GM19324 (cell line): ENCODE measurements at regions not wholly inside any gene's neighbourhood (a gene's known extent, or its start where the extent isn't known, plus 50 kb on each side); places are given as distances from the start of the nearest gene placed in this dataset.
"Not testable (repeated sequence)": the region's sequence is repeated elsewhere in the genome, so short reads cannot be mapped to it uniquely, and the experiment has no call there.

Source experiments
- ATAC-seq: cut with Tn5 transposase; IDR thresholded peaks from one replicate; pipeline ENCODE4 v1.9.1; 2021; ENCODE audit warnings: mild to moderate bottlenecking, moderate library complexity; ENCODE audit not compliant: unreplicated experiment, low FRiP score

DNA sequence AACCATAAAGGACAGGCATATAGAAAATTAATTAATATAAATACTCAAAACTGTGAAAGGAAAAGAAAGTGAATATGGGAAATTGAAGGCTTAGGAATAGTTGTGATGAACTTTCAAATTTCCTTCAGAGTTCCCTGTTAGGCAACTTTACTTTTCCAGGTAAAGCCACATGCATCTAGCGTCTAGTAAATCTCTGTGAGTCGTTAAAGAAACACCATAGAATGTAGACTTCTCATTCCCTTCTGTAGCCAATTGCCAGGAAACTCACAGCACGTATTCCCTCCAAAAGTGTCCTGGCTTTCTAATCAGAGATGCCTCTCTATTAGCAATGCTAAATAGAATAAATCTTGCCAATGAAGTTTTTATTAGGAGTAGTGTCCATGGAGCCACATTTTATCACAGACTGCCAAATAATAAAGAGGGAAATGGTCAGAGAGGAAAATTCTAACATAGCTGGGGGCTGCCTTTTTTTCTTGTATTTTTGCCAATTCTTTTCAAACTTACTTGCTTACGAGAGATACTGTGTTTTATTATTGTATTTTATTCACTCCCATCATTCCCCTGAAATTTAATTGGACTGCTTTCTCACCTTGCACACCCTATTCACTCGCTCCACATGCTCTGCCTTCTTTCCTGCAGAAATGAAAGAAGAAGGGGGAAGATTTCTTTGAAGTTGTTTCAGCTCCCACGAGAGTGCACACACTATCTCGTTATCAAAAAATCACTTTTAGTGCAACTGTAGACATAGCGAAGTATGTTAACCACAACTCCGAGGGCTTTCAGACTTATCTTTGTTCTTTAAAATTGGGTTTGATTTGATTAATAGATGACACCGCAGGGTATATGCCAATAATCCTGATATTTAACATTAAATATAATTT lies 439.0 kb downstream of the CSNK1G3 start:
- no peak for ATAC-seq

DNA sequence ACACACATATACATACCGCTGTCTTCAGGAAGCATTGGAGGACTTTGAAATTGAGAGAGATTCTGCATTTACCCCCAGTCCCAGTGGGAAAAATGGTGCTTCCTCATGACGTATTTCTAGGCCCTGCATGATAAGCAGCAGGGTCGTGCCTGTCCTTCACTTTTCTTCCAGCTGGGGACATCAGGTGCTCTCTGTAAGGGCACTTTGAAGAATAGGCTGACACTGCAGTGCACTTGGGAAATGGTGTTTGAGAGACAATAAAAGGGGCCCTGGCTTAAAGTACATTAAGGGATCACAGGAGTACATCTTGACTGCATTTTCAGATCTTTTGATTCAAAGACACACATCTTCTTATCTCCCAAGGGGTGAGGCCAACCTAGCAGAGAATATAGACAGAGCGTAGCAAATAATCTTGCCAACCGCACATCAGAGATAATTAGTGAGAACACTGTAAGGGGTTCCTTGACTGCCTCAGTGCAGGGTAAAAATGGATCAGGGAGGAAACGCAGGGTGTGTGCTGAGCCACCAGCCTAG lies 437.9 kb downstream of the CSNK1G3 start:
- no peak for ATAC-seq

DNA sequence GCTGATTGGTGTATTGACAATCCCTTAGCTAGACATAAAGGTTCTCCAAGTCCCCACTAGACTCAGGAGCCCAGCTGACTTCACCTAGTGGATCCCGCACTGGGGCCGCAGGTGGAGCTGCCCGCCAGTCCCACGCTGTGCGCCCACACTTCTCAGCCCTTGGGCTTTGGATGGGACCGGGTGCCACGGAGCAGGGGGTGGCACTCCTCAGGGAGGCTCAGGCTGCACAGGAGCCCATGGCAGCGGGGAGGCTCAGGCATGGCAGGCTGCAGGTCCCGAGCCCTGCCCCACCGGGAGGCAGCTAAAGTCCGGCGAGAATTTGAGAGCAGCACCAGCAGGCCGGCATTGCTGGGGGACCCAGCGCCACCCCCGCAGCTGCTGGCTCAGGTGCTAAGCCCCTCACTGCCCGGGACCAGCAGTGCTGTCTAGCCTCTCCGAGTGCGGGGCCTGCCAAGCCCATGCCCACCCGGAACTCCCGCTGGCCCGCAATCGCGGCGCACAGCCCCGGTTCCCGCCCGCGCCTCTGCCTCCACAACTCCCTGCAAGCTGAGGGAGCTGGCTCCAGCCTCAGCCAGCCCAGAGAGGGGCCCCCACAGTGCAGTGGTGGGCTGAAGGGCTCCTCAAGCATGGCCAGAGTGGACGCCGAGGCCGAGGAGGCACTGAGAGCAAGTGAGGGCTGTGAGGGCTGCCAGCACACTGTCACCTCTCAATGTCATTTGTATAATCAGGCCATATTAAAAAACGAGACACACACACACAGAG lies 437.2 kb downstream of the CSNK1G3 start:
- no peak for ATAC-seq

DNA sequence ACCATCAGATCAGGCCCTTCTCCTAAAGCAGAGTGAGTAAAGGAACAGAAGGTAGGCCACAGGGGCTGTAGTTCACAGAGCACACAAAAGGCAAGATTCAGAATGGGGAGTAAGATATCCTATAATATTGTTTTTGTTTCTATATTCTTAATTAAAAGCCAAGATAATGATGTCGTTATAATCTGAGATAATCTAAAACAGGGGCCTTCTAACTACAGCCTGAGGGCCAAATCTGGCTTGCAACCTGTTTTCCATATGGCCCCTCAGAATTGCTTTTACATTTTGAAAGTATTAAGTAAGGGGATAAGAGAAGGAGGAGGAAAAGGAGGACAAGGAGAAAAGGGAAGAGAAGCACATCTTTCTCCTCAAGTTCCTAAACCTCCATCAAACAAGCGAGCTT lies 435.8 kb downstream of the CSNK1G3 start:
- no peak for ATAC-seq

DNA sequence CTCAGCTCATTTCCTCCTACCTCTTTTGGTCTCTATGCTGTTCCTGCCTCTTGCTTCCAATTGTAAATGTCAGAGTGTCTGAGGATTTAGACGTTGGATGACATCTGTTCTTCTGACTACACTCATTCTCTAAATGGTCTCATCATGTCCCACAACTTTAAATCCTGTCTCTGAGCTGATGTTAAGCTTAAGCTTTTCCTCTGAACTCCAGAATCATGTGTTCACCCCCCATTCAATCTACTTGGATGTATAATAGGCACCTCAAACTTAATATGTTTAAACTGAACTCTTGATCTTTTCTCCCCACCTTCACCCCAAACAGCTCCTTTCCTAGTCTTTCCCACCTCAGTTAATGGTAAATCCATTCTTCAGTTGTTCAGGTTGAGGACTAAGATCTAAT lies 433.6 kb downstream of the CSNK1G3 start:
- ATAC-seq: no peak

DNA sequence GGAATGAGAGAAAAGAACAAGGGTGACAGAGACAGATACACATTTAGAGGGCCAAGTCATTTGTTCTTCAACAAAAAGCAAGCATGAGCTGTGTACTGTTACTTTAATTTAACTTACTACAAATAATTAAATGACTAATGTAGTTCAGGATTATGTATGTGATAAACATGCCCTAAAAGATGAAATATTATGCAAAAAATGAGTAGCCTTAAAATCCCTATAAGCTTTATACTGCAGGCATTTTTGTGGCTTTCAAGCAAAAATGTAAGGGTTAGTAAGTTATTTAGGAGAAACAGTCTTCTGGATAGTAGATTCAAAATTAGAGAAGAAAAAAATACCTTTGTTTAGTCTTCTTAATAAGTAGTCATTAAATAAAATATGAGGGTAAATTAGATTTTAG lies 431.2 kb downstream of the CSNK1G3 start:
- ATAC-seq: no peak

DNA sequence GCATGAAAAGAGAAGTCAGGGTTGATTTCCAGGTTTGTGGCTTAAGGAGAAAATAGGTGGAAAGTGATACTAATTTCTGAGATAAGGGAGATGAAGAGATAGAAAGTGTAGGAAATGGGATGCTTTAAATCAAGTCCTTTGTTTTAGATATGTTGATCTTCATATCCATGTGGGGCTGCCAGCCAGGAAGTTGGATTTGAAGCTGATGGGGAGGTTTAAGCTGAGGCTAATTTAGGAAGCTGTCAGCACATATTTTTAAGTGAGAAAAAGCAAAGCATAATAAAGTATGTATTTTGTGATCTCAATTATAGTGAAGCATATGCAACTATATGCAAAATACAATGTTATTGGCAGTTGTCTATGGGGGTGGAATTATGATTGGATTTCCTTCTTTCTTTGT lies 428.4 kb downstream of the CSNK1G3 start:
- no peak for ATAC-seq

DNA sequence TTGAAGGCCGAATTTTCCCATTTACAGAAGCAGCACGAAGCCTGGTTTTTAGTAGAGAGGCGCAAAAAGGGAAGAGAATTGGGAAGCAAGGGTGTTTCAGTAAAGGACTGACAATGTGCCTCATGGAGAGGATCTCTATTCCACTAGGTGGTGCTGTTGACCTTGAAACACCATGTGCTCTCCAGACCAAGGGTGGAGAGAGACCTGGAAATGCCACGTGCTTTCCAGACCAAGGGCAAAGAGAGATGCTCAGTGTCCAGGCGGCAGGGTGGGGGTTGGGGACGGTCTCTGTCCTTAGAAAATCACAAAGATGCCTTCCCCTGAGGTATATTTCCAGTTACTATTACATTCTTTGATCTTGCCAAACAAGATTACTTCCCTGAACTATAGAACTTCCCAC lies 425.3 kb downstream of the CSNK1G3 start:
- no peak for ATAC-seq

DNA sequence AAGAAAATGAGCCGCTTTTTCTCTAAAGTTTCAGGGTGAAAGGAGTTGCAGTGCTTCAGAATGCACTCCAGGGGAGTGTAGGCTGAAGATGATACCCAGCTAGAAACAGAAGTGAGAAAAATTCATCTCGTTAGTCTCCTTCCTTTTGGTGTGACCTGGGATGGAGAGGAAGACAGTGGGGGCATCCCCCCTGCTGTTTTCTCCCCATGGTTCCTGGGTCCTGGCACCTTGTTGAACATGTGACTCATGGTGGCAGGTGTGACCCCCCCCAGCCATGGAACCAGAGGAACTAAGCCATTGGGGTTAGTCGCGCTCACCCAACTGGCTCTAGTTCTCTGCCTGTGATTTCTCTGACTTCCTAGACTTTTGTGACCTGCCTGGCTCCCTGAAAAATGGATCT lies 424.6 kb downstream of the CSNK1G3 start:
- no peak for ATAC-seq

DNA sequence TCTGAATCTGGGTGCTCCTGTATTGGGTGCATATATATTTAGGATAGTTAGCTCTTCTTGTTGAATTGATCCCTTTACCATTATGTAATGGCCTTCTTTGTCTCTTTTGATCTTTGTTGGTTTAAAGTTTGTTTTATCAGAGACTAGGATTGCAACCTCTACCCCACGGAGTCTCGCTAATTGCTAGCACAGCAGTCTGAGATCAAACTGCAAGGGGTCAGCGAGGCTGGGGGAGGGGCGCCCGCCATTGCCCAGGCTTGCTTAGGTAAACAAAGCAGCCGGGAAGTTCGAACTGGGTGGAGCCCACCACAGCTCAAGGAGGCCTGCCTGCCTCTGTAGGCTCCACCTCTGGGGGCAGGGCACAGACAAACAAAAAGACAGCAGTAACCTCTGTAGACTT lies 421.8 kb downstream of the CSNK1G3 start:
- not testable (repeated sequence) for ATAC-seq

DNA sequence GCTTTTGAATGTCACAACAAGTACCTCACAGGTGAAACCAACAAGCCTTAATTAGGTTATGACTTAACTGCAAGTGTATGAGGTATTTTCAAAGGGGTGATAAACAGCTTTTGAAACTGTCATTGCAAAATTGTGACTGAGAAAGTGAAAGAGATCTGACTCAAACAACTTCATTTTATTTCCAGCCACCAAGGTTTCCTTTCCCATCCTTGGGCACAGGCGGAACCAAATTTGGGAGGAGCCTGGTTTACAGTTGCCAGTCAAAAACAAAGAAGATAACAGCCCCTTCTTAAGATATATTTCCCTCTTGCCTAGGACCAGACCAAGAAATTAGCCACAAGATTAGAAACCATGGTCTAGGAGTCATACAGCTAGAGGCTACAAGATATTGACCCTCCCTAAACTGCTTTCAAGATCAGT lies 417.1 kb downstream of the CSNK1G3 start:
- ATAC-seq: no peak

DNA sequence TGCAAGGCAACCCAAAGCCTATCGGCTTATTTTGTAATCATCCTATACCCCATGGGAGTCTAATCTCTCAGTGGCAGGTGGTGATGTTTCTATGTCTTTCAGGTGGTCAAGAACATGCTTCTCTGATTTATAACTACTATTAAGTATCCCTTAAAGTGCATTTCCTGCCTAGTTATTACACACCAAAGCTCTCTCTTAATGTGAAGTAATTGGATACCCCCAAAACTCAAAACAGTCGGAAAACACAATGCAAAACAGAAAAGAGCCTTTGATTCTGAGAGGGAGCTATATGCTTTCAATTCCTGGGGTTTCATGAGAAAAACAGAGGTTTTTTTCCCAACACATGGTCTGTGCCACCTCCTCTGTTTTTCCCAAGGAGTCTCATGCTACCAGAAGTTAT lies 416.4 kb downstream of the CSNK1G3 start:
- ATAC-seq: no peak

DNA sequence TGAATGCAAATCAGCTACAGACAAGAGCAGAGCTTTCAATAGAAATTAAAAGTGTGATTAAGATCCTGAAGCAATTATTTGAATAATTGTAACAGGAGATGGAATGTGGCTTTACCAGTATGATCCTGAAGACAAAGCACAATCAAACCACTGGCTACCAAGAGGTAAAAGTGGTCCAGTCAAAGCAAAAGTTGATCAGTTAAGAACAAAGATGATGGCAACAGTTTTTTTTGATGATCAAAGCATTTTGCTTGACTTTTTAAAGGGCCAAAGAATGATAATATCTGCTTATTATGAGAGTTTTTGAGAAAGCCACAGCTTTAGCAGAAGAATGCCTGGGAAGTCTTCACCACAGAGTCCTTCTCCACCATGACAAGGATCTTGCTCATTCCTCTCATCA lies 409.2 kb downstream of the CSNK1G3 start:
- ATAC-seq: no peak

DNA sequence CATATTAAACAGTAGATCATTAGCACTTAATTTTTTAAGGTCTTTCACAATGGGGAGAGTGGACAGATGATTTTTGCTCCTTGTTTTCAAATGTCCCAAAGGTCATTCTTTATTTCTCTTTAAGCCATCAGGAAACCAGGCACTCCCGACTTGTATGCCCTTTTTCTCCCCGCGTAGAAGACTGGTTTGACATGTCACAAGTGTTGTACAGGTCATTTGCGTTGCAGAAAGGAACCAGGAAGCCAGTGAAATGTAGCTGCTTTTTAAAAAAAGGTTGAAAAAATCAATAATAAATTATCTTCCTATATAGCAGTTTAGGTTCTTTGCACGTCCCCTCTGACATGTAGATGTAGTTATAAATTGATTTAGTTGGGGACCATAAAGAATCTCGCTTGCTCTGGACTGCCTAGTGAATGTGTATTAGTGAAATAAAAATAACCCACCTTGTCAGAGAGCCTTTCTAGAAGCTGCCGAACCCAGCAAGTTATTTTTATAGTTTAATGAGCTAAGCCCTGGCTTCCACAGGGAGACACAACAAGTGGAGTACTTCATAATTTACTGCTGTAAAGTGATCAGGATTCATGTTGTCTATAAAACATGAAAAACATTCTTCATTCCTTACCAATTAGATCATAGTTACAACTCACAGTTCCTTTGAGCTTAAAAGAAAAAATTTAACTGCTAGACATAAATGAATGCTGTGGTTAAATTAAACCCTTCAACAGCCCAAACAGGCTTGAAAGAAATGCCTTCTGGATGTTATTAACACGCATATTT lies 404.6 kb downstream of the CSNK1G3 start:
- no peak for ATAC-seq

DNA sequence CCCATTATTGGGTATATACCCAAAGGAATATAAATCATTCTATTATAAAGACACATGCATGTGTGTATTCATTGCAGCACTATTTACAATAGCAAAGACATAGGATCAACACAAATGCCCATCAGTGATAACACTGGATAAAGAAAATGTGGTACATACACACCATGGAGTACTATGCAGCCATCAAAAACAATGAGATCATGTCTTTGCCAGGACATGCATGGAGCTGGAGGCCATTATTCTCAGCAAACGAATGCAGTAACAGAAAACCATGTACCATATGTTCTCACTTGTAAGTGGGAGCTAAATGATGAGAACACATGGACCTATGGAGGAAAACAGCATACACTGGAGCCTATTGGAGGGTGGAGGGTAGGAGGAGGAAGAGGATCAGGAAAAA lies 402.4 kb downstream of the CSNK1G3 start:
- ATAC-seq: no peak

DNA sequence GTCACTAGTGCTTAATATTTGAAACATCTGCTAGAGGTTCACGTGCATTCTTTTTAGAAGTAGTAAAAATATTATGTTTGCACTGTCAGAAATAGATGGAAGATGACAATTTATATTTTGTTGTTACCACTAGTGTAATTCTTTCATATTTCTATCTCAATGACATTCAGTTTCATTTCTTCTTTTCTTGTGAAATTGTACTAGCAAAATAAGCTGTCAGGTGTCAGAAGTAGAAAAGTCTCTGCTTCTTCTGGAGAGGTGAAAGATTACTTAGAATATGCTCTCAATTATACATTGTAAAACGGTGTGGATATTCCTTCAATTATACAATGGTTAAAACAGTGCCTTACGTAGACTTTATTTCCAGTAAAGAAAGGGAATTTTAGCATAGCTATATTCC lies 395.4 kb downstream of the CSNK1G3 start:
- ATAC-seq: no peak

DNA sequence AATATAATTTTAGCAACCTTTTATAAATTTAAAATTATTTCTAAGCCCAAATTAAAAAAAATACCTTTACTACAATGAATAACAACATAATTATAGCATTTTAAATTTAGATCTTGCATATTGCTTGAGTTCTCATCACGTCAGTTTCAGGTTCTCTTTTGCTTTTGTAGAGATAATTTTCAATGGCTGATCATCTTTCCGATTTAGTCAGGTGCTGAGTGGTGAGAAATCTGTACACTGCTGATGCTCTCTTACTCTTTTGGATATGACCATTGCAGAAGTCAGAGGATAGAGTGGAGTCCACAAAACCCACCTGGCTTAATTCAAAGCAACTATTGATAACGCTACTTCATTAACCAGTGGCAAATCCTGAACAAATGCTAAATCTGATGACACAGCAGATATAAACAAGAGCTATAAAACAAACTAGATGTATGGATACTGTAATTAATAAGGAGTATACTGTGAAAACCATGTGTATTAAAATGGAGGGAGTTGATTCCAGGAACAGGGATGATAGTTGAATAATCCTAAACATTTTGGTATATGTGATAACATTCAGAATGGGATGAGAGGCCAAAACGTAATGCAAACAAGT lies 394.8 kb downstream of the CSNK1G3 start:
- ATAC-seq: no peak

DNA sequence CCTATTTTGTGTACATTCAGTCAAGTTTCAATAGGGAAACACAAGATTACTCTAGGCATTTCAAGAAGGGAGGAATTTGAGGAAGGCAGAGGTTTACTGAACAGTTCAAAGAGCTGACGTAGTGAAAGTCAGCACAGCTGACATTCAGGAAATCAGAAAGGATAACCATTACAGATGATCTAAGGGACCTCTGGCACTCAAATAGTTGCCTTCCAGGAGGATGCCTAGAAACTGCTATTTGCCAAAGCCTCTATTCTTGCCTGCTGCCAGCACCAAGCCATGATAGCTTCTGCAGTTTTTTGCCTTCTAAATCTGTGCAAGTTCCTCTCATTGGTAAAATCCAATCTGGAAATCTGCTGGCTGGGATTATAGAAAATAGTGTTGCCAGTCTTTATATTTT lies 373.1 kb downstream of the CSNK1G3 start:
- no peak for ATAC-seq

DNA sequence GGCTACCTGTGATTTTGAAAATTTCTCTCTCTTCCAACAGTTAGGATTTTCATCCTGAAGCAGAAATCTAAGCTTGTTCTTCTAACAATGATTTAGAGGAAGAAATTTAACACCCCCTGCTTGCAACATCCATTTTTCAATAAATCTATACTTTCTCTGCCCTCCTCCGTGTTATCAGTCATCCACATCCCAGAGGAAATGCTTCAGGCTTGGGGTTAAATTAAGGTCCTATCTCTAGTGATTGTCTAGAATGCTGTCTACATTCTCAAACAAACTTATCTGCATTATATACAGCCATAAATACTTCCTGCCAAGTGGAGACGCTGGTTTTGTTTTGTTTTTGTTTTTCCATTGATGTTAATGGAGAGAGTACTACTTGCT lies 371.0 kb downstream of the CSNK1G3 start:
- no peak for ATAC-seq

DNA sequence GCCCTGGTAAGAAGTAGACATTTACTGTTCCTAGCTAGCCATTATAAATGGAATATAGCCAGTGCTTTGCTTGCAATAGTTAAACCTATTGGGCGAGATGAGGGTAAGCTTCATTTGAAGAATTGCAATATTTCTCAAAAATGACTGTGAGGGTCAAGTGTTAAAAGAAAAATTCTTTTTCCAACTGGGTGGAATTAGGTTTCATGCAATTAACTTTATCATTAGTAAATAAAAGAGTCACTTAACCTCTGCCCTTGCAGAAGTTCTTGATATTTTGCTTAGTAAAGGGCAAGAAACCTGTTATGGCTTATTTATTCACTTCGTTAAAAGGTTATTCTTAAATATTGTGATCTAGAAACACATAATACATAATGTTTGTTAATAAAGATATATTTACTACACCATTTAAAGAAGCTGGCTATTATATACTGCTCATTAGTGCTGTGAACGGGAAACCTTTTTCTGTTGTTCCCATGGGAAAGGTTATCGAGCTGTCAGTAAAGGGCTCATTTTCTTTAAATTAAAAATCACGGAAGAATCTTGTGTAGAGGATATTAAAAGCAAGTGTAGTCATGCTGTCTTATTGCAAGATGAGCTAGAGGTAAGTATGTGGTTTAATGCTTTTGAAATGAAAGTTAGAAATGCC lies 370.5 kb downstream of the CSNK1G3 start:
- ATAC-seq: no peak
